Esophagus muscularis mucosa (tissue), 4 donors: ENCODE measurements at regions not wholly inside any gene's neighbourhood (a gene's known extent, or its start where the extent isn't known, plus 50 kb on each side); places are given as distances from the start of the nearest gene placed in this dataset.
"Not testable (repeated sequence)": the region's sequence is repeated elsewhere in the genome, so short reads cannot be mapped to it uniquely, and the experiment has no call there.

Experiments used
- DNase-seq: peaks from one replicate; pipeline ENCODE4 v3.0.0-alpha.2; 2017; ENCODE audit errors: extremely low spot score
- H3K27ac ChIP-seq, 4 donors: fragments of 200-600 bp; sonication (generic); replicated peaks in 1 of 4; 1 replicate in 3 of 4; 2 replicates in 1 of 4; pipeline ENCODE4 v1.5.1; 2016 to 2019; ENCODE audit warnings: mild to moderate bottlenecking in 1 of 4
- H3K27me3 ChIP-seq, 4 donors: fragments of 200-600 bp; sonication (generic); one replicate each; pipeline versions ENCODE4 v1.5.1 to v1.6.0; 2016 to 2019
- H3K36me3 ChIP-seq, 4 donors: fragments of 200-600 bp; sonication (generic); one replicate each; pipeline ENCODE4 v1.5.1; 2016 to 2019
- H3K4me1 ChIP-seq, 4 donors: fragments of 200-600 bp; sonication (generic); one replicate each; pipeline ENCODE4 v1.5.1; 2016 to 2019
- H3K4me3 ChIP-seq, 4 donors: fragments of 200-600 bp; sonication (generic); 1 replicate in 2 of 4; 2 replicates in 2 of 4; pipeline ENCODE4 v1.5.1; 2016 to 2019; ENCODE audit warnings: mild to moderate bottlenecking in 4 of 4, moderate library complexity in 1 of 4
- H3K9me3 ChIP-seq, 4 donors: fragments of 200-600 bp; sonication (generic); 1 replicate in 3 of 4; 2 replicates in 1 of 4; pipeline ENCODE4 v1.5.1; 2016 to 2019
- EP300 ChIP-seq: sonication (generic); formaldehyde crosslinking; IDR thresholded peaks from one replicate; pipeline ENCODE4 v1.6.1; 2017; ENCODE audit warnings: antibody characterized with exemption
- POLR2A ChIP-seq: fragments of 450-650 bp; IDR thresholded peaks from one replicate; pipeline ENCODE4 v1.6.1; 2017; ENCODE audit warnings: antibody characterized with exemption, moderate library complexity, mild to moderate bottlenecking, low read depth
- POLR2AphosphoS5 ChIP-seq, 2 donors: sonication (generic); formaldehyde crosslinking; IDR thresholded peaks; one replicate each; pipeline ENCODE4 v1.6.1; 2017; ENCODE audit warnings: antibody characterized with exemption in 2 of 2
- WGBS: methylation state at CpG from one replicate; pipeline ENCODE4 v1.1.5; 2018; 5-methylcytosine and 5-hydroxymethylcytosine counted together
- intact Hi-C: fragments of 100-400 bp; cut with DNase I; formaldehyde crosslinking; loops from one replicate; pipeline ENCODE4 v1.15.1; 2023
- TF ChIP-seq, protein P1 (sequence below), 3 experiments: fragments of 200-600 bp in 2 of 3; fragments of 450-650 bp in 1 of 3; sonication (generic) in 2 of 3; IDR thresholded peaks; one replicate each; pipeline ENCODE4 v1.5.1; 2017 to 2019; ENCODE audit warnings: antibody characterized with exemption in 3 of 3, mild to moderate bottlenecking in 2 of 3, moderate library complexity in 1 of 3

GRCh38 chr1:188027613-188028012 is 1198.9 kb downstream of the PLA2G4A start:
- intact Hi-C loops, result no loop called here
- no peaks in the 10 kb centered on the region for H3K36me3 ChIP-seq
- no peaks in the 10 kb centered on the region for H3K9me3 ChIP-seq
- DNase-seq, result no peak
- no peak overlapping the region for H3K27ac ChIP-seq
- H3K4me1 ChIP-seq, result no peaks in the 10 kb centered on the region
- H3K4me3 ChIP-seq, result no peak overlapping the region
- no peaks in the 10 kb centered on the region for H3K27me3 ChIP-seq
- TF ChIP-seq, protein P1, sequence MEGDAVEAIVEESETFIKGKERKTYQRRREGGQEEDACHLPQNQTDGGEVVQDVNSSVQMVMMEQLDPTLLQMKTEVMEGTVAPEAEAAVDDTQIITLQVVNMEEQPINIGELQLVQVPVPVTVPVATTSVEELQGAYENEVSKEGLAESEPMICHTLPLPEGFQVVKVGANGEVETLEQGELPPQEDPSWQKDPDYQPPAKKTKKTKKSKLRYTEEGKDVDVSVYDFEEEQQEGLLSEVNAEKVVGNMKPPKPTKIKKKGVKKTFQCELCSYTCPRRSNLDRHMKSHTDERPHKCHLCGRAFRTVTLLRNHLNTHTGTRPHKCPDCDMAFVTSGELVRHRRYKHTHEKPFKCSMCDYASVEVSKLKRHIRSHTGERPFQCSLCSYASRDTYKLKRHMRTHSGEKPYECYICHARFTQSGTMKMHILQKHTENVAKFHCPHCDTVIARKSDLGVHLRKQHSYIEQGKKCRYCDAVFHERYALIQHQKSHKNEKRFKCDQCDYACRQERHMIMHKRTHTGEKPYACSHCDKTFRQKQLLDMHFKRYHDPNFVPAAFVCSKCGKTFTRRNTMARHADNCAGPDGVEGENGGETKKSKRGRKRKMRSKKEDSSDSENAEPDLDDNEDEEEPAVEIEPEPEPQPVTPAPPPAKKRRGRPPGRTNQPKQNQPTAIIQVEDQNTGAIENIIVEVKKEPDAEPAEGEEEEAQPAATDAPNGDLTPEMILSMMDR (IDR thresholded peaks at IDR 0.05), result no peak
- TF ChIP-seq POLR2A (no peak), POLR2AphosphoS5 (IDR thresholded peaks at IDR 0.05) (no peak), EP300 (no peak)

DNA sequence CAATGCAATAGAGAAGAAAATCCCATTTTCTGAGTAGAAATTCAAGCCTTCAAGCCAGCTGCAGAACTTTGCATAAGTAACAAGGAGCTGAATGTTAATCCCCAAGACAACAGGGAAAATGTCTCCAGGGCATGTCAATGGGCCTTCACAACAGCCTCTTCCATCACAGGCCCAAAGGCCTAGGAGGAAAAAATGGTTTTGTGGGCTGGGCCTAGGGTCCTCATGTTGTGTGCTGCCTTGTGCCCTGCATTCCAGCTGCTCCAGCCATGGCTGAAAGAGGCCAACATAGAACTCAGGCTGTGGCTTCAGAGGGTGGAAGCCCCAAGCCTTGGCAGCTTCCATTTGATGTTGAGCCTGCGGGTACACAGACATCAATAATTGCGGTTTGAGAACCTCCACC is 1208.8 kb downstream of the PLA2G4A start:
- H3K36me3 ChIP-seq, DNase-seq, H3K4me1 ChIP-seq, H3K4me3 ChIP-seq, H3K9me3 ChIP-seq, intact Hi-C loops, H3K27me3 ChIP-seq, H3K27ac ChIP-seq: not testable (repeated sequence)
- 50% methylated on average over 2 of the region's 2 CpGs for WGBS

- TF ChIP-seq POLR2A, result no peak
- no peak for TF ChIP-seq POLR2AphosphoS5 (IDR thresholded peaks at IDR 0.05)
- TF ChIP-seq, protein P1 (IDR thresholded peaks at IDR 0.05), result no peak
- no peak for TF ChIP-seq EP300
- WGBS, result 71% methylated on average over 4 of the region's 4 CpGs
- H3K27me3 ChIP-seq, result no peaks in the 10 kb centered on the region
- no peak overlapping the region for H3K4me3 ChIP-seq
- intact Hi-C loops, result no loop called here
- no peaks in the 10 kb centered on the region for H3K9me3 ChIP-seq
- H3K27ac ChIP-seq, result no peak overlapping the region
- no peaks in the 10 kb centered on the region for H3K36me3 ChIP-seq
- H3K4me1 ChIP-seq, result no peaks in the 10 kb centered on the region
- no peak for DNase-seq
These were observed 1214.9 kb downstream of the PLA2G4A start for GRCh38 chr1:188043536-188044245.

DNA sequence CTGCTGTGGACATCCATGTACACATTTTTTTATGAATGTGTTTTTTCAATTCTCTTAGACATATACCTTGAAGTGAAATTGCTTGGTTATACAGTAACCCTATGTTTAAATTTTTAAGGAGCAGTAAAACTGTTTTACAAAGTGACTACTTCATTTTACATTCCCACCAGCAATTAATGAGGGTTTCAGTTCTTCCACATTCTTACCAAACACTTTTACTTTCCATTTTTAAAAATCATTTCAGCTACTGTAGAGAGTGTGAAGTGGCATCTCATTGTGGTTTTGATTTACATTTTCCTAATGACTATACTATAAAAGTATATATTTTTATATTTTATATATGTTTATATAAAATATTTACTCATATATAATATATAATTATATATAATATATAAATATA is 1221.5 kb downstream of the PLA2G4A start:
- Histone ChIP-seq H3K4me3 (no peak overlapping the region), H3K9me3 (no peaks in the 10 kb centered on the region), H3K4me1 (no peaks in the 10 kb centered on the region), H3K27ac (no peak overlapping the region), H3K27me3 (no peaks in the 10 kb centered on the region), H3K36me3 (no peaks in the 10 kb centered on the region)
- TF ChIP-seq, protein P1 (IDR thresholded peaks at IDR 0.05), result no peak
- TF ChIP-seq POLR2AphosphoS5 (IDR thresholded peaks at IDR 0.05) (no peak), EP300 (no peak), POLR2A (no peak)
- intact Hi-C loops, result no loop called here
- DNase-seq, result no peak

DNA sequence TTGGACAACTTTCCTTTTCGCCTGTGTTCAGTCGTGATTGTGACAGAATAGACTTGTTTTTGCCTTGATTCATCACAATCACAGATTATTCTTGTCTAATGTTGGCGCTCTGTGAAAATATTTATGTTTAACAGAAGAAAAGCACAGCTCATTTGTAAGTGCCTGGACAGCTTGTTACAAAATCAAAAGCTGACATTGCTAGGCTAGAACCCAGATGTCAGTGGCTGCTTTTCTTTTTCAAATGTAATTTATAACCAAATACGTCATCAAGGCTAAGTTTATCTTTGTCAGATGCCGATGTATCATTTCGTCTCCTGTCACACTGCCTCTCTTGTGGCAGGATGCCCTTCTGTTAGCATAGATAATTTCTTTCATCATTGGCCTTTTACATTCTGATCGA is 1227.3 kb downstream of the PLA2G4A start:
- H3K27me3 ChIP-seq, result no peaks in the 10 kb centered on the region
- TF ChIP-seq POLR2AphosphoS5 (IDR thresholded peaks at IDR 0.05) (no peak), EP300 (no peak), POLR2A (no peak)
- TF ChIP-seq, protein P1 (IDR thresholded peaks at IDR 0.05), result no peak
- no peaks in the 10 kb centered on the region for H3K36me3 ChIP-seq
- peaks cover 0 to 7% (median 3%) of the 10 kb centered on the region in 4 donors for H3K4me1 ChIP-seq
- DNase-seq, result no peak
- H3K9me3 ChIP-seq, result no peaks in the 10 kb centered on the region
- H3K27ac ChIP-seq, result no peak overlapping the region
- 25% methylated on average over 7 of the region's 7 CpGs for WGBS
- intact Hi-C loops, result no loop called here
- no peak overlapping the region for H3K4me3 ChIP-seq
